ENCODE measurements at regions not wholly inside any gene's neighbourhood (a gene's known extent, or its start where the extent isn't known, plus 50 kb on each side); places are given as distances from the start of the nearest gene placed in this dataset.

DNA sequence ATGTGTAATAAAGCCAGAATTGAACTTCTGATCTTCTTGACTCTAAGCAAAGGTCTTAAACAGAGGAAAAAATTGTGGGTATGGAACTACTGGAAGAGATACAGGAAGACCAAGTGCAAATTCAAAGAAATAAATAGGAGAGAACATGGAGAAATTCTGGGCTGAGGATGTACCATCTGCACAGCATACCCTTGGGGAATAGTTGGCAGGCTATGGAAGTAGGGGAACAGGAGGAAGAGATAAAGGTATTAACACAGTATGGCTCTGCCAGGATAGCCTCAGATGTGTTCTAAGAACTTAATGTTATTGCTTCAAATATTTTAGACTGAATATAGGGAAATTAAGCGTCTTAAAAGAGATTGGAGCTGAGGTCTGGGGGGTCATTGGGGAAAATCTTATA lies 485.4 kb downstream of the CNTN3 start:
- no peak for DNase-seq

DNA sequence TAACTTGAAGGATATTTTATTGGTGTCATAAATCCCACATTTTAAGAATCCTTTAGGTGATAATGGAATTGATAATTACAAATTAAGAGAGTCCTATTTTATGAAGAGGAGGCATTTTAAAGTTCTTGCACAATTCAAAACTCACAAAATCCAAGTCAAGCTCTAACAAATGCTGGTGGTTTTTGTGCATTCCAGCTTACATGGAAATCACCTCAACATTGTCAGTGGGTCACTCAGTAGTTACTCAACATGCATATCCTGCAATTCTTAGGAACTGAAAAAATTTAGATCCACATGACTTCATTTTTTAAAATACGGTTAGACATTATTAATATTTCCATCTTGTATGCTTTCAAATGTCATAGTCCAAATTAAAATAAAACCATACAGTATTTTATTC lies 487.2 kb downstream of the CNTN3 start:
- no peak for DNase-seq

- DNase-seq: no peak
Observed at GRCh38 chr3:74124782-74125181, 489.7 kb downstream of the CNTN3 start.

DNA sequence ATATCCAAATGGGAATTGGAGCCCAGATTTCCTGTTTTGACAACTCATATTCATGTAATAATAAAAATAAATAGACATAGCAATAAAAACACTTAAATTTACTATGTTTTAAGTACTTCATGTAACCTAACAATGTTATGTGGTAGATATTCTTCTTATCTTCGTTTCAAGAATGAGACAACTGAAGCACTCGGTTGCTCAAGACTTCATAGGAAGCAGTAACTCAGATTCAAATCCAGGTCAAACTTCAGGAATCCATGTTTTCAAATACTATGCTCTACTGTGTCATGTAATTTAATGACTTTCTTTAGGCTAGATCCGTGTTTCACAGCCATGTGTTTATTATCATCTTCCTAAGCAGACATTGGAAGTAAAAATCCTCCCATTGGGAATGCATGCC lies 492.2 kb downstream of the CNTN3 start:
- DNase-seq: no peak

DNA sequence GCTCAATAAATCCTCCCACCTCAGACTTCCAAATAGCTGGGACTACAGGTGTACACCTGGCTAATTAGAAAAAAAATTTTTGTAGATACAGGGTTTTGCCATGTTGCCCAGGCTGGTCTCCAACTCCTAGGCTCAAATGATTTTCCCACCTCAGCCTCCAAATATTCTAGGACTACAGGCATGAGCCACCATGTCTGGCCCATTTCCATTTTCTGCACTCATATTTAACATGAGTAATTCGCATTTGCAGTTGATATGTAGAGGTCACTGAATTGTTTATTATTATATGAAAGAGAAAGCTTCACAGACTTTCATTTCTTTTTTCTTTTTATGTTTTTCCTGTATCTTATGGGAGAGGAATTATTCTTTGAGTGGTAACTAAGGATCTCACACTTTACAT lies 492.7 kb downstream of the CNTN3 start:
- no peak for DNase-seq

GRCh38 chr3:74119221-74119620 lies 494.5 kb upstream of the PDZRN3 start:
- DNase-seq: no peak

DNA sequence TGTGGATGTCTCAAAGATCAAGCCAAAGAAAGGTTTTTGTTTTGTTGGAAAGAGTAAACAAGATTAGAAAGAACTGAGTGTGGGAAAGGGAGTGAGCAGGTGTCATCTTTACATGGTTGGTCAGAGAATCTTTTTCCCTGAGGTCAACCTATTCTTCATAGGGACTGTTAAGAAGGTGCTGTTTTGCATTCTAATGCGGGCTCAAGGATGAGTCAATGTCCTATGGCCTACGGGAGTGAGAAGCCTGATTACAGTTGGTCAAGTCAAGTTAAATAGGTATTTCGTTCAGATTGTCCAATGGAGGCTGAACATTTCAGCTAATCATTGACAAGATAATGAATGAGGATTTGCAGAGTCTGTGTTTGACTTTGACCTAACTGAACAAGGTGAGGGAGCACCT lies 491.2 kb upstream of the PDZRN3 start:
- no peak for DNase-seq

DNA sequence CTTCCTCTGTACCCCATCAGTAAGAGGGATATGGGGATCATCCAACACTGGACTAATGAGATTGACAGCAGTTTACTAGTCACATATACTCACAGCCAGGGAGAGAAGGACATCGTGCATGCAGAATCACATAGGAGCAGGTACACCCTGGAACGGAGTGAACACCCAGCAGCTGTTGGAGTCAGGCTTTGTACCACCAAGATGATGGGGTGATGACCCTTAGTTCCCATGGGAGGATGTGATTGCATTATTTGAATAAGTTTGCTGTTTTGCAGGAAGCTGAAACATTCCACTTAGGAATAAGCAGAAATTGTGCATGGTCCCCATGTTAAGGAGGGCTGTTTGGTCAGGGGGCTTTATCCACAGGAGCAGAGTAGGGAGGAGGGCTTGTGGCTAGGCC lies 482.7 kb upstream of the PDZRN3 start:
- peak; percentile 8 for DNase-seq

DNA sequence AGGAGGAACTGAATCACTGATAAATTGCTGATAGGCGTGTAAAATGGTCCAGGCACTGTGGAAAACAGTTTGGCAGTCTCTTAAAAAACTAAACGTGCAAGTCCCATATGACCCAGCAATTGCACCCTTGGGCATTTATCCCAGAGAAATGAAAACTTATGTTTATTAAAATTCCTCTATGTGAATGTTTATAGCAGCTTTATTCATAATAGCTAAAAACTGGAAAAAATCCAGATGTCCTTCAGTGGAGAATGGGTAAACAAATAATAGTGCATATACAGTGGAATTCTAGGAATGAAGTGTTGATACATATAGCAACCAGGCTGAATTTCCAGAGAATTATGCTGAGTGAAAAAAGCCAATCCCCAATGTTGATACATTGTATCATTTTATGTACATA lies 482.2 kb upstream of the PDZRN3 start:
- DNase-seq: peak; percentile 32

DNA sequence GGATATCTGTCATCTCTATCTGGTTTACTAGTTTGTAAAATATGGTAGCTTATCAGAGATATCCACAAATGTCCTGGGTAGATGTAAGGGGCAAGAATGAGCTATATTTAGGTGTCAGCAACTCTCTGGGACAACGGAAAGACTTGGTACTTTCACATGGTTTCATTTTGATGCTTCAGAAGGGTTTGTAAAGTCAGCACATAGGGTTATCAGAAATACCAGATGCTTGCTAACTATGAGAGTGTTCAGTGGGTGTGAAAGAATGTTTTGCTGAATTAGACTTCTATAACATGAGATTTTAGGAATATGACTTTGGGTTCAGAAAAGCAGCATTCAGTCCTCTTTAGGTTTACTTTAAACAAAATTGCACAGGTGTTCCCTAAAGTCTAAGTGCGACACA lies 466.5 kb upstream of the PDZRN3 start:
- DNase-seq: no peak

- DNase-seq: no peak
Observed at GRCh38 chr3:74089814-74090213, 465.1 kb upstream of the PDZRN3 start.

DNA sequence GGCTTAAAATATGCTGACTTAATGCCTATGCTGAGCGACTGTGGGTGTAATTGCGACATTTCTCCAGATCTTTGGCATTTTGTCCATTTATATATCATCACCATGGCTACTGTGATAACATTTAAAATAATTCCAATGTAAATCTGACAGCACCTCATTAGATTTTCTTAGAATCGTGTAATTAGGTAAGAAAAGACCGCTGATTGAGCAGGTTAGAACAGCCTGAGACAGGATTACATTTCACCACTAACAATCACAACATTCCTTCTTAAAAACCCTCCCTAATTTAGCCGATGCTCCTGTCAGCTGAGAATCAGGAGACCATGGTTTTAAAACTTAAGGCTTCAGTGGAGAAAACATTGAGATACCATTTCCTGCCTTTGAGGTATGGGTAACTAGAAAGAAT lies 455.3 kb upstream of the PDZRN3 start:
- DNase-seq: no peak

- no peak for DNase-seq
Observed at GRCh38 chr3:74075241-74075640, 450.5 kb upstream of the PDZRN3 start.

GRCh38 chr3:74074700-74075099 lies 450.0 kb upstream of the PDZRN3 start:
- no peak for DNase-seq

DNA sequence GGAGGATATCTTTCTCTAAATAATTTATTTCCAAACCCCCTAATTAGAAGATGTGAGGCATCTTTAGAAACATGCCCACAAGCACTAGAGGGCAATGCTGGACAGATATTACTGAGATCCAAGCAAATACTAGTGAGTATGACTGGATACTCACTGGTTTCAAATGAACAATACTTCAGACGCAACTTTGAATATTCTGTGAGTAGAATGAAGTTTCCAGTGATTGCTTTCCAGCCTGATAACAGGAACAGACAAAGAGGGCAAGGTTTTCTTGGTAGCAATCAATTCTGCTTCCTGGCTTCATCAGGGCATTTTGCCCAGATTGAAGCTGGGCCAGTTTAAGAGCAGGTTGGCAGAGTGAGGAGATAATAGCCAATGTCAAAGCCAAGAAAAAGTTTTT lies 442.6 kb upstream of the PDZRN3 start:
- DNase-seq: no peak

GRCh38 chr3:74066456-74066855 lies 441.7 kb upstream of the PDZRN3 start:
- no peak for DNase-seq

- no peak for DNase-seq
Observed at GRCh38 chr3:74059923-74060600, 435.3 kb upstream of the PDZRN3 start.

- DNase-seq: no peak
Observed at GRCh38 chr3:74059301-74059922, 434.7 kb upstream of the PDZRN3 start.

- DNase-seq: no peak
Observed at GRCh38 chr3:74057169-74057568, 432.4 kb upstream of the PDZRN3 start.

- no peak for DNase-seq
Observed at GRCh38 chr3:74055061-74055460, 430.3 kb upstream of the PDZRN3 start.

- no peak for DNase-seq
Observed at GRCh38 chr3:74054566-74054965, 429.8 kb upstream of the PDZRN3 start.

- DNase-seq: no peak
Observed at GRCh38 chr3:74053970-74054516, 429.3 kb upstream of the PDZRN3 start.

- no peak for DNase-seq
Observed at GRCh38 chr3:74049444-74049843, 424.7 kb upstream of the PDZRN3 start.

DNA sequence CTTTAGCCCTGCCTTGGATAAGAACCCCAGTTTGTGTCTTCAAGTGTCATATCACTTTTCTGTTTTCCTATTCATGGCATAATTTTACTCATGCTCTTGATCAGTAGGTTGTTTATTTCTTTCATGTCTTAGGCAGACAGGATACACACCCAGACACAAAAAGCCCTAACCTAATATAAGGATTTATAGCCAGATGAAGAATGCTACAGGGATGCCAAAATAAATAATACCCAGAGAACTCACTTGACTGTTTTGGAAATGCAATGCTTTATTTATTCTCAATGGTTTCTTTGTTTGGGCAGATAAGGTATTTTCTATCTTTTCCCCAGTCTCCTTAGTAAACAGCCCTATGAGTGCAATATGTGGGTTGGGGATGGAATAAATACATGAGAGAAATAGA lies 424.0 kb upstream of the PDZRN3 start:
- no peak for DNase-seq

Measured in skin of body (tissue), 1 donor.